ENCODE measurements at regions not wholly inside any gene's neighbourhood (a gene's known extent, or its start where the extent isn't known, plus 50 kb on each side); places are given as distances from the start of the nearest gene placed in this dataset.
A peak's percentile ranks its signal among the peaks of the same experiment; 100 is the strongest.

DNA sequence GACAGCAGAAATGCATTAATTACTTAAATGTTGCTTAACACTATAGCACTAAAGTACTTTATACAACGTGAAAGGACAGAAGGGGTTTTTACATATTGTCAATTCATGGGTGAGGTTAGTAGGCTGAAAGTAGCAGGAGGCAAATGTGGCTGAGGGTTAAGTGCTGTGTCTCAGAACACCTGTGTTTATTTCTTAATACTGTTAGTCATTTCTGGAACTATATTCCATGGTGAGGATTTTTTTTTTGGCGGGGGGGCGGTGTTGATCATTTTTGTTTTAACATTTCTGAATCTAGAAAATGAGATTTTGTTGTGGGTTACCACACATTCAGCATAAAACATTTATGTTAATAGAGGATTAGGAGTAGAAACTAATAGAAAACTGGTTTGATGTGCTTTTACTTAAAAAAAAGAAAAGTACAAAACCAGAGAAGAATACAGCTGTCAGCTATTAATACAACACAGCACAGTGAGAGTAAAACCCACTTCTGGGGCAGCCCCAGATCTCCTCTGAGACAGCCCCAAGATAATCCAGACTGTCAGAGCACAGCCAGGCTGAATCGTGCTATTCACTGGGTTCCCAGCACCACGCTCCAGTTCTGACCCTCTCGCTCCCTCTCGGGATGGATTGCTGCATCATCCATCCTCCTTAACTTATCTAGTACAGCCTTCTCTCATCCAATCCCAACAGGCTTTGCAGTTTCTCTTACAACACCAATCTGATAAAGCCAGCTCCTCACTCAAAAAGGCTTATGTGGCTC, 307.7 kb downstream of the TUSC7 start:
- Histone ChIP-seq H3K27me3 (no peaks in the 10 kb centered on the region), H3K27ac (no peak overlapping the region), H3K9me3 (no peaks in the 10 kb centered on the region), H3K4me3 (no peak overlapping the region), H3K36me3 (no peaks in the 10 kb centered on the region), H3K4me1 (no peaks in the 10 kb centered on the region)
- intact Hi-C loops (cut with DNase I), result no loop called here
- 44% methylated on average over 6 of the region's 7 CpGs for WGBS (ENCODE audit: insufficient coverage, low coverage, low lambda C conversion rate, missing lambda C conversion rate)
- no peak for DNase-seq
- no peak for ATAC-seq
- TF ChIP-seq, protein P1, sequence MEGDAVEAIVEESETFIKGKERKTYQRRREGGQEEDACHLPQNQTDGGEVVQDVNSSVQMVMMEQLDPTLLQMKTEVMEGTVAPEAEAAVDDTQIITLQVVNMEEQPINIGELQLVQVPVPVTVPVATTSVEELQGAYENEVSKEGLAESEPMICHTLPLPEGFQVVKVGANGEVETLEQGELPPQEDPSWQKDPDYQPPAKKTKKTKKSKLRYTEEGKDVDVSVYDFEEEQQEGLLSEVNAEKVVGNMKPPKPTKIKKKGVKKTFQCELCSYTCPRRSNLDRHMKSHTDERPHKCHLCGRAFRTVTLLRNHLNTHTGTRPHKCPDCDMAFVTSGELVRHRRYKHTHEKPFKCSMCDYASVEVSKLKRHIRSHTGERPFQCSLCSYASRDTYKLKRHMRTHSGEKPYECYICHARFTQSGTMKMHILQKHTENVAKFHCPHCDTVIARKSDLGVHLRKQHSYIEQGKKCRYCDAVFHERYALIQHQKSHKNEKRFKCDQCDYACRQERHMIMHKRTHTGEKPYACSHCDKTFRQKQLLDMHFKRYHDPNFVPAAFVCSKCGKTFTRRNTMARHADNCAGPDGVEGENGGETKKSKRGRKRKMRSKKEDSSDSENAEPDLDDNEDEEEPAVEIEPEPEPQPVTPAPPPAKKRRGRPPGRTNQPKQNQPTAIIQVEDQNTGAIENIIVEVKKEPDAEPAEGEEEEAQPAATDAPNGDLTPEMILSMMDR (IDR thresholded peaks at IDR 0.05), result no peak
- TF ChIP-seq POLR2A (IDR thresholded peaks at IDR 0.05), result no peak

DNA sequence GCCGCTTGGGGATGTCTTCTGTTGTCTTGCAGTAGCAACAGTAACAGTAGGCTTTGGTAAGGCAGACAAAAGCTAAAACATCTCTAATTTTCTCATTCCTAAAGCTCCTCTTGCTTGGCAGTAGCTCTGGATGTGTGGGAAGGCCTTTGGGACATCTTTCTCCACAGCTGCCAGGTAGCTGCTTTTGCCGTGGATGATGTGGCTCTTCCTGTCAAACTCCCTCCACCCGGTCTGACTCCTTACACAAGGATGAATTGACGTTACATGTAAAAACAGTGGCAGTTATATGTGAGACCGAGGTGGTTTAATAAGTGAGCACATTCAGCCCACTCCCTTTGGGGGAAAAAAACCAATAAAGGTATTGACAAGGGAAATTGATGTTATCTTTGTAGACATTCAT, 309.1 kb downstream of the TUSC7 start:
- Histone ChIP-seq H3K36me3 (no peaks in the 10 kb centered on the region), H3K27me3 (no peaks in the 10 kb centered on the region), H3K9me3 (no peaks in the 10 kb centered on the region), H3K4me1 (no peaks in the 10 kb centered on the region), H3K27ac (no peak overlapping the region), H3K4me3 (no peak overlapping the region)
- 37% methylated on average over 5 of the region's 5 CpGs for WGBS (ENCODE audit: insufficient coverage, low coverage, low lambda C conversion rate, missing lambda C conversion rate)
- intact Hi-C loops (cut with DNase I), result no loop called here
- DNase-seq (no peak), ATAC-seq (no peak)
- TF ChIP-seq, protein P1 (IDR thresholded peaks at IDR 0.05), result no peak
- no peak for TF ChIP-seq POLR2A (IDR thresholded peaks at IDR 0.05)

DNA sequence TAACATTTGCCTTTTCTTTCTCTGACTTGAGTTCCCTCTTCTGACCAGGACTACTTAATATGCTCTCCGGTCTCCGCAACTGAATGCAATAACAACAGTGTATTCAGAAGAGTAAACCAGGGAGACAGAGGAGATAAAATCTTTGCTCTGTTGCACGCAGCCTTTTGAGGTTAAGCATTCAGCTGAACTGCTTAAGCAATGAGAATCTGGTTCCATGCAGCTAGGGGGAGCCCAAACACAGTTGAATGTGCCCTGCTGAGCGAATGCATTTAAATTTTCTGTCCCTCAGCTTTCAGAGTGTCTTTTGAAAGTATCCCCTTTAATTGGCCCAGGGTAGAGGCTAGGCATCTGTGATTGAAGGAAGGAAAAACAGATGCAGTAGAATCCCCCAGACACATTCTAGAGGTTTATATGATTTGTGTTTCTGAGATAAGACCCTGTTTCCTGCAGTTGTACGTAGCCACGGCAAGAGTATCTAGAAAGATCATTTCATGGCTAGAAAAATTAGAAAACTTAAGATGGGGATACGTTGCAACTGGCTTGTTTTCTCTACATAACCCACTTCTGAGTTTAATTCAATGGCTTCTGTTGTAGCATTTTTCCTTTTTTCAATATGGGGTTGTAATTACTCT, 309.6 kb downstream of the TUSC7 start:
- no peak overlapping the region for H3K4me3 ChIP-seq
- no peak overlapping the region for H3K27ac ChIP-seq
- no peaks in the 10 kb centered on the region for H3K9me3 ChIP-seq
- intact Hi-C loops (cut with DNase I), result no loop called here
- peak; percentile 89 to 93 (median 91) for ATAC-seq
- no peaks in the 10 kb centered on the region for H3K27me3 ChIP-seq
- no peaks in the 10 kb centered on the region for H3K4me1 ChIP-seq
- H3K36me3 ChIP-seq, result no peaks in the 10 kb centered on the region
- 8% methylated on average over 7 of the region's 7 CpGs for WGBS (ENCODE audit: insufficient coverage, low coverage, low lambda C conversion rate, missing lambda C conversion rate)
- DNase-seq, result peak in 2 of 3 donors; percentile 21 to 52
- TF ChIP-seq, protein P1 (IDR thresholded peaks at IDR 0.05), result peak; percentile 71 to 82 (median 80)
- no peak for TF ChIP-seq POLR2A (IDR thresholded peaks at IDR 0.05)

DNA sequence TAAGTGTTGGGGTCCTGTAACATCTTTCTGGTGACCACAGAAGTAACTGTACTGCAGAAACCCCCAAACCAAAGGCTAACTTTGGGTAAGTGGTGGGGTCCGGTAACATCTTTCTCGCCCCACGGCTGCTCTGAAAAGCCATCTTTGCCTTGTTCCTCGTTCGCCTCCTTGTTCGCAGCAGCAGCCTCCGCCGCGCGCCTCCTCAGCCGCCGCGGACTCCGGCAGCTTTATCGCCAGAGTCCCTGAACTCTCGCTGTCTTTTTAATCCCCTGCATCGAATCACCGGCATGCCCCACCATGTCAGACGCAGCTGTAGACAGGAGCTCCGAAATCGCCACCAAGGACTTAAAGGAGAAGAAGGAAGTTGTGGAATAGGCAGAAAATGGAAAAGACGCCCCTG, 316.8 kb downstream of the TUSC7 start:
- no peak for ATAC-seq
- no peaks in the 10 kb centered on the region for H3K4me1 ChIP-seq
- DNase-seq, result no peak
- TF ChIP-seq POLR2A (IDR thresholded peaks at IDR 0.05), result no peak
- TF ChIP-seq, protein P1 (IDR thresholded peaks at IDR 0.05), result no peak
- WGBS (ENCODE audit: insufficient coverage, low coverage, low lambda C conversion rate, missing lambda C conversion rate), result 97% methylated on average over 8 of the region's 22 CpGs
- intact Hi-C loops (cut with DNase I), result no loop called here
- no peaks in the 10 kb centered on the region for H3K27me3 ChIP-seq
- H3K4me3 ChIP-seq, result no peak overlapping the region
- no peaks in the 10 kb centered on the region for H3K36me3 ChIP-seq
- no peaks in the 10 kb centered on the region for H3K9me3 ChIP-seq
- H3K27ac ChIP-seq, result no peak overlapping the region

Data from right lobe of liver (tissue), 6 donors.